ENCODE measurements at regions not wholly inside any gene's neighbourhood (a gene's known extent, or its start where the extent isn't known, plus 50 kb on each side); places are given as distances from the start of the nearest gene placed in this dataset.

DNA sequence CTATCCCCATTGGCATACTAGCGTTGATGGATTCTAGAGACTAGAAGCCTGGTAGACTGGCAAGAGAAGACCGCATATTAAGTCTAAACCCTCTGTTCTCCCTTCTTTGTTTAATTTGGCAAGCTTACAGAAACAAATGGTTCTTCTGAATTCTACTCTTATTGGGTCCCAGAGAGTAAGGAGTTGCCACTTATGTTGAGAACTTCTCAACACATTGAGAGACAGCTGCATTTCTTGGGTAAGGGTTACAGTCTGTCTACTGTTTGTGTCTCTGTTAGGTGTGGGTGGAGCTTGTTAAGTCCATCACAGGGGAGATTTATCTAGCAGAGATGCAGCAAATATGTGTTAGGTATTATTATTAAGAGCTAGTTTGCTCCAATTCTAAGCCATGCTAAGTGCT, 435.8 kb upstream of the MEIS1 start:
- ChIA-PET POLR2A (no interaction called here), CTCF (interaction anchor here (1.0 to 2.9 kb wide), 3 partner anchors 12 to 19 kb away, joined by 4 to 7 read pairs (median 4); no protein-coding TSS in a partner anchor)
- Histone ChIP-seq H3K4me1 (ENCODE audit: control insufficient read depth in 1 of 2, insufficient read depth in 2 of 2, low read depth in 1 of 2, low read length in 1 of 2) (peaks cover 0 to 4% of the 10 kb centered on the region in 2 experiments; a peak in 1 of 4 replicates), H3K4me3 (ENCODE audit: low read depth in 2 of 2, low read length in 1 of 2) (no peak overlapping the region), H3K9me3 (no peaks in the 10 kb centered on the region), H3K36me3 (replicated peaks in 1 of 2; ENCODE audit: control insufficient read depth in 1 of 2, insufficient read depth in 2 of 2, low read length in 1 of 2) (no peaks in the 10 kb centered on the region), H3K9ac (no peak overlapping the region), H3K27ac (ENCODE audit: low read depth in 2 of 2, low read length in 1 of 2) (no peak overlapping the region), H3K4me2 (no peak overlapping the region), H3F3A (replicated peaks; ENCODE audit: insufficient read depth) (no peaks in the 10 kb centered on the region), H3K79me2 (ENCODE audit: insufficient read depth) (no peaks in the 10 kb centered on the region), H4K20me1 (ENCODE audit: insufficient read depth) (no peaks in the 10 kb centered on the region), H3K27me3 (ENCODE audit: insufficient read depth) (no peaks in the 10 kb centered on the region), H2AFZ (ENCODE audit: low read depth) (no peak overlapping the region), H3K9me2 (no peaks in the 10 kb centered on the region)
- DNase-seq, result no peak
- 28% methylated on average over 2 of the region's 2 CpGs for WGBS (ENCODE audit: low lambda C conversion rate)
- TF ChIP-seq, protein P1, sequence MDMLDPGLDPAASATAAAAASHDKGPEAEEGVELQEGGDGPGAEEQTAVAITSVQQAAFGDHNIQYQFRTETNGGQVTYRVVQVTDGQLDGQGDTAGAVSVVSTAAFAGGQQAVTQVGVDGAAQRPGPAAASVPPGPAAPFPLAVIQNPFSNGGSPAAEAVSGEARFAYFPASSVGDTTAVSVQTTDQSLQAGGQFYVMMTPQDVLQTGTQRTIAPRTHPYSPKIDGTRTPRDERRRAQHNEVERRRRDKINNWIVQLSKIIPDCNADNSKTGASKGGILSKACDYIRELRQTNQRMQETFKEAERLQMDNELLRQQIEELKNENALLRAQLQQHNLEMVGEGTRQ (IDR thresholded peaks at IDR 0.05; ENCODE audit: borderline replicate concordance, low read depth, low read length), result no peak
- TF ChIP-seq EZH2phosphoT487 (IDR thresholded peaks at IDR 0.05; ENCODE audit: borderline replicate concordance, low read depth), result no peak

- H2AFZ ChIP-seq (ENCODE audit: low read depth), result no peak overlapping the region
- H3K9ac ChIP-seq, result no peak overlapping the region
- DNase-seq, result no peak
- WGBS (ENCODE audit: low lambda C conversion rate), result no CpG with 5 or more reads among the region's 1 CpG
- peaks cover 0 to 4% of the 10 kb centered on the region in 2 experiments; a peak in 1 of 4 replicates for H3K4me1 ChIP-seq (ENCODE audit: control insufficient read depth in 1 of 2, insufficient read depth in 2 of 2, low read depth in 1 of 2, low read length in 1 of 2)
- no peaks in the 10 kb centered on the region for H3K36me3 ChIP-seq (replicated peaks in 1 of 2; ENCODE audit: control insufficient read depth in 1 of 2, insufficient read depth in 2 of 2, low read length in 1 of 2)
- POLR2A ChIA-PET, result no interaction called here
- H3K79me2 ChIP-seq (ENCODE audit: insufficient read depth), result no peaks in the 10 kb centered on the region
- H3K9me3 ChIP-seq, result no peaks in the 10 kb centered on the region
- H4K20me1 ChIP-seq (ENCODE audit: insufficient read depth), result no peaks in the 10 kb centered on the region
- TF ChIP-seq RXRA (IDR thresholded peaks at IDR 0.05; ENCODE audit: borderline replicate concordance, low read depth) (no peak), NRF1 (IDR thresholded peaks at IDR 0.05; ENCODE audit: low read depth, low read length) (no peak), GABPA (IDR thresholded peaks at IDR 0.05; ENCODE audit: low read depth) (no peak), GATA2 (CRISPR knock-in tag; IDR thresholded peaks at IDR 0.05) (no peak), REST (IDR thresholded peaks at IDR 0.05; ENCODE audit: low read depth, low read length) (no peak), EP300 (IDR thresholded peaks at IDR 0.05; ENCODE audit: borderline replicate concordance in 1 of 2, low read depth in 1 of 2, low read length in 1 of 2) (no peak), SMC3 (IDR thresholded peaks at IDR 0.05; ENCODE audit: low read depth, low read length) (no peak), FOSL2 (IDR thresholded peaks at IDR 0.05; ENCODE audit: borderline replicate concordance, low read depth) (no peak), RCOR1 (IDR thresholded peaks at IDR 0.05; ENCODE audit: low read length) (no peak), FOXM1 (IDR thresholded peaks at IDR 0.05; ENCODE audit: low read depth) (no peak), FOXJ3 (CRISPR knock-in tag; IDR thresholded peaks at IDR 0.05) (no peak), EZH2phosphoT487 (IDR thresholded peaks at IDR 0.05; ENCODE audit: borderline replicate concordance, low read depth) (no peak)
- TF ChIP-seq, protein P2, sequence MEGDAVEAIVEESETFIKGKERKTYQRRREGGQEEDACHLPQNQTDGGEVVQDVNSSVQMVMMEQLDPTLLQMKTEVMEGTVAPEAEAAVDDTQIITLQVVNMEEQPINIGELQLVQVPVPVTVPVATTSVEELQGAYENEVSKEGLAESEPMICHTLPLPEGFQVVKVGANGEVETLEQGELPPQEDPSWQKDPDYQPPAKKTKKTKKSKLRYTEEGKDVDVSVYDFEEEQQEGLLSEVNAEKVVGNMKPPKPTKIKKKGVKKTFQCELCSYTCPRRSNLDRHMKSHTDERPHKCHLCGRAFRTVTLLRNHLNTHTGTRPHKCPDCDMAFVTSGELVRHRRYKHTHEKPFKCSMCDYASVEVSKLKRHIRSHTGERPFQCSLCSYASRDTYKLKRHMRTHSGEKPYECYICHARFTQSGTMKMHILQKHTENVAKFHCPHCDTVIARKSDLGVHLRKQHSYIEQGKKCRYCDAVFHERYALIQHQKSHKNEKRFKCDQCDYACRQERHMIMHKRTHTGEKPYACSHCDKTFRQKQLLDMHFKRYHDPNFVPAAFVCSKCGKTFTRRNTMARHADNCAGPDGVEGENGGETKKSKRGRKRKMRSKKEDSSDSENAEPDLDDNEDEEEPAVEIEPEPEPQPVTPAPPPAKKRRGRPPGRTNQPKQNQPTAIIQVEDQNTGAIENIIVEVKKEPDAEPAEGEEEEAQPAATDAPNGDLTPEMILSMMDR (IDR thresholded peaks at IDR 0.05), result no peak
- TF ChIP-seq, protein P3, sequence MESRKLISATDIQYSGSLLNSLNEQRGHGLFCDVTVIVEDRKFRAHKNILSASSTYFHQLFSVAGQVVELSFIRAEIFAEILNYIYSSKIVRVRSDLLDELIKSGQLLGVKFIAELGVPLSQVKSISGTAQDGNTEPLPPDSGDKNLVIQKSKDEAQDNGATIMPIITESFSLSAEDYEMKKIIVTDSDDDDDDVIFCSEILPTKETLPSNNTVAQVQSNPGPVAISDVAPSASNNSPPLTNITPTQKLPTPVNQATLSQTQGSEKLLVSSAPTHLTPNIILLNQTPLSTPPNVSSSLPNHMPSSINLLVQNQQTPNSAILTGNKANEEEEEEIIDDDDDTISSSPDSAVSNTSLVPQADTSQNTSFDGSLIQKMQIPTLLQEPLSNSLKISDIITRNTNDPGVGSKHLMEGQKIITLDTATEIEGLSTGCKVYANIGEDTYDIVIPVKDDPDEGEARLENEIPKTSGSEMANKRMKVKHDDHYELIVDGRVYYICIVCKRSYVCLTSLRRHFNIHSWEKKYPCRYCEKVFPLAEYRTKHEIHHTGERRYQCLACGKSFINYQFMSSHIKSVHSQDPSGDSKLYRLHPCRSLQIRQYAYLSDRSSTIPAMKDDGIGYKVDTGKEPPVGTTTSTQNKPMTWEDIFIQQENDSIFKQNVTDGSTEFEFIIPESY (IDR thresholded peaks at IDR 0.05; ENCODE audit: borderline replicate concordance, low read depth), result no peak
- TF ChIP-seq, protein P4, sequence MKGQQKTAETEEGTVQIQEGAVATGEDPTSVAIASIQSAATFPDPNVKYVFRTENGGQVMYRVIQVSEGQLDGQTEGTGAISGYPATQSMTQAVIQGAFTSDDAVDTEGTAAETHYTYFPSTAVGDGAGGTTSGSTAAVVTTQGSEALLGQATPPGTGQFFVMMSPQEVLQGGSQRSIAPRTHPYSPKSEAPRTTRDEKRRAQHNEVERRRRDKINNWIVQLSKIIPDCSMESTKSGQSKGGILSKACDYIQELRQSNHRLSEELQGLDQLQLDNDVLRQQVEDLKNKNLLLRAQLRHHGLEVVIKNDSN (IDR thresholded peaks at IDR 0.05; ENCODE audit: borderline replicate concordance, low read depth), result no peak
- no peak overlapping the region for H3K4me3 ChIP-seq (ENCODE audit: low read depth in 2 of 2, low read length in 1 of 2)
- CTCF ChIA-PET, result interaction anchor here (0.9 to 2.9 kb wide), 2 partner anchors 12 to 16 kb away, joined by 3 to 7 read pairs; no protein-coding TSS in a partner anchor
- no peak overlapping the region for H3K27ac ChIP-seq (ENCODE audit: low read depth in 2 of 2, low read length in 1 of 2)
- no peak overlapping the region for H3K4me2 ChIP-seq
- H3F3A ChIP-seq (replicated peaks; ENCODE audit: insufficient read depth), result no peaks in the 10 kb centered on the region
- H3K9me2 ChIP-seq, result no peaks in the 10 kb centered on the region
- H3K27me3 ChIP-seq (ENCODE audit: insufficient read depth), result no peaks in the 10 kb centered on the region
Observed at GRCh38 chr2:65997961-65998360, 437.0 kb upstream of the MEIS1 start.
